HG03432 (cell line): ENCODE measurements at regions not wholly inside any gene's neighbourhood (a gene's known extent, or its start where the extent isn't known, plus 50 kb on each side); places are given as distances from the start of the nearest gene placed in this dataset.
"Not testable (repeated sequence)": the region's sequence is repeated elsewhere in the genome, so short reads cannot be mapped to it uniquely, and the experiment has no call there.

Source experiments
- ATAC-seq: cut with Tn5 transposase; IDR thresholded peaks from one replicate; pipeline ENCODE4 v1.9.1; 2021; ENCODE audit warnings: mild to moderate bottlenecking, moderate library complexity; ENCODE audit not compliant: unreplicated experiment

GRCh38 chr5:136629125-136629792, 263.9 kb upstream of the TRPC7 start:
- no peak for ATAC-seq

- ATAC-seq, result no peak
Observed at GRCh38 chr5:136626531-136626930, 261.2 kb upstream of the TRPC7 start.

GRCh38 chr5:136622747-136623146, 257.4 kb upstream of the TRPC7 start:
- no peak for ATAC-seq

GRCh38 chr5:136621743-136622142, 256.4 kb upstream of the TRPC7 start:
- no peak for ATAC-seq

- no peak for ATAC-seq
Observed at GRCh38 chr5:136620621-136621020, 255.3 kb upstream of the TRPC7 start.

- no peak for ATAC-seq
Observed at GRCh38 chr5:136620016-136620419, 254.7 kb upstream of the TRPC7 start.

GRCh38 chr5:136619556-136619955, 254.2 kb upstream of the TRPC7 start:
- ATAC-seq, result no peak

GRCh38 chr5:136615251-136616119, 250.1 kb upstream of the TRPC7 start:
- no peak for ATAC-seq

- no peak for ATAC-seq
Observed at GRCh38 chr5:136613230-136613629, 247.9 kb upstream of the TRPC7 start.

- ATAC-seq, result no peak
Observed at GRCh38 chr5:136605638-136606037, 240.3 kb upstream of the TRPC7 start.

- ATAC-seq, result no peak
Observed at GRCh38 chr5:136600306-136600705, 235.0 kb upstream of the TRPC7 start.

- no peak for ATAC-seq
Observed at GRCh38 chr5:136598802-136599404, 233.6 kb upstream of the TRPC7 start.

GRCh38 chr5:136594416-136594815, 229.1 kb upstream of the TRPC7 start:
- ATAC-seq, result no peak

- no peak for ATAC-seq
Observed at GRCh38 chr5:136590581-136590980, 225.2 kb upstream of the TRPC7 start.

GRCh38 chr5:136586196-136586595, 220.9 kb upstream of the TRPC7 start:
- ATAC-seq, result no peak

- no peak for ATAC-seq
Observed at GRCh38 chr5:136584474-136584873, 219.1 kb upstream of the TRPC7 start.

- no peak for ATAC-seq
Observed at GRCh38 chr5:136579238-136579637, 213.9 kb upstream of the TRPC7 start.

- ATAC-seq, result not testable (repeated sequence)
Observed at GRCh38 chr5:136569875-136570274, 204.5 kb upstream of the TRPC7 start.

- not testable (repeated sequence) for ATAC-seq
Observed at GRCh38 chr5:136565457-136565856, 200.1 kb upstream of the TRPC7 start.

- not testable (repeated sequence) for ATAC-seq
Observed at GRCh38 chr5:136565050-136565449, 199.7 kb upstream of the TRPC7 start.

- not testable (repeated sequence) for ATAC-seq
Observed at GRCh38 chr5:136564431-136564830, 199.1 kb upstream of the TRPC7 start.

- ATAC-seq, result no peak
Observed at GRCh38 chr5:136563489-136563888, 198.1 kb upstream of the TRPC7 start.
